ENCODE measurements at regions not wholly inside any gene's neighbourhood (a gene's known extent, or its start where the extent isn't known, plus 50 kb on each side); places are given as distances from the start of the nearest gene placed in this dataset.

GRCh38 chr1:38611664-38612211, 247.8 kb downstream of the RRAGC start:
- no peak for TF ChIP-seq TAF1 (IDR thresholded peaks at IDR 0.05; ENCODE audit: borderline replicate concordance, insufficient read depth, low read length)
- no peak for TF ChIP-seq POLR2AphosphoS5 (IDR thresholded peaks at IDR 0.05; ENCODE audit: low read depth, low read length)
- no peak for TF ChIP-seq SIN3A (IDR thresholded peaks at IDR 0.05; ENCODE audit: borderline replicate concordance, insufficient read depth, low read length)

Measured in PFSK-1 (cell line).